ENCODE measurements at regions not wholly inside any gene's neighbourhood (a gene's known extent, or its start where the extent isn't known, plus 50 kb on each side); places are given as distances from the start of the nearest gene placed in this dataset.

DNA sequence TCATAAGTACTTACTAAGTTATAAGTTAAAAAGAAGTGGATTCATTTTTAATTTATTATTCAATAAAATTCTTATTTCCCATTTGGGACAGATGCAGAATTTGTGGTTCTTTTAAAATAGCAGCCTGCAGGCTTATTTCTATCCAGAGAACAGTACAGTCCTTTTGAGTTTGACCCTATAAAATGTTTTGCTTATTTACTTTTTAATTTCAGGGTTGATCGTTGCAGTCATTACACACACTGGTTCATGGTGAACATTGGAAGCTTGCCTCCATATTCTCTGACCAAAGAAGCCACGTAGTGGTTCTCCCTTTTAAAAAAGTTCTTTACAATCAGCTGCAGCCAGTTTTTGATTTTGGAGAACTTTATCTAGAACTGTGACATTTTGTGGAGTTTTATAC is 122.9 kb upstream of the PDE7B start:
- TF ChIP-seq CTCF (tag by site-specific recombination; IDR thresholded peaks at IDR 0.05) = no peak
- no peak for TF ChIP-seq ZNF549 (tag by site-specific recombination; IDR thresholded peaks at IDR 0.05)
- TF ChIP-seq ZNF335 (tag by site-specific recombination; conservative IDR thresholded peaks at IDR 0.05) = no peak
- no peak for TF ChIP-seq SP2 (tag by site-specific recombination; IDR thresholded peaks at IDR 0.05)
- no peak for TF ChIP-seq YY1 (tag by site-specific recombination; IDR thresholded peaks at IDR 0.05)
- TF ChIP-seq ZNF544 (tag by site-specific recombination; IDR thresholded peaks at IDR 0.05) = no peak
- TF ChIP-seq EGR2 (tag by site-specific recombination; IDR thresholded peaks at IDR 0.05; ENCODE audit: low read depth) = no peak
- no peak for TF ChIP-seq ZNF274 (IDR thresholded peaks at IDR 0.05; ENCODE audit: low read length)
- TF ChIP-seq ZNF274 (tag by site-specific recombination; IDR thresholded peaks at IDR 0.05; ENCODE audit: borderline replicate concordance) = no peak
- TF ChIP-seq ZNF501 (tag by site-specific recombination; IDR thresholded peaks at IDR 0.05) = no peak
- TF ChIP-seq ZNF302 (tag by site-specific recombination; IDR thresholded peaks at IDR 0.05; ENCODE audit: low read depth) = no peak
- TF ChIP-seq ZNF830 (tag by site-specific recombination; IDR thresholded peaks at IDR 0.05; ENCODE audit: low read depth) = no peak
- no peak for TF ChIP-seq ZNF426 (tag by site-specific recombination; IDR thresholded peaks at IDR 0.05)

Data from HEK293 (cell line).